Ectodermal cell (in vitro differentiated cells): ENCODE measurements at regions not wholly inside any gene's neighbourhood (a gene's known extent, or its start where the extent isn't known, plus 50 kb on each side); places are given as distances from the start of the nearest gene placed in this dataset.

ENCODE experiments used
- H3K27ac ChIP-seq: 2 replicates; pipeline ENCODE4 v1.7.0; 2013; ENCODE audit warnings: mild to moderate bottlenecking, low read depth, low read length; ENCODE audit not compliant: insufficient read depth, poor library complexity, severe bottlenecking
- H3K27me3 ChIP-seq: 2 replicates; pipeline ENCODE4 v1.7.0; 2013; ENCODE audit warnings: mild to moderate bottlenecking, low read length; ENCODE audit not compliant: insufficient read depth, control insufficient read depth, poor library complexity, severe bottlenecking
- H3K36me3 ChIP-seq: one replicate; pipeline ENCODE4 v1.7.0; 2013; ENCODE audit warnings: low read length; ENCODE audit not compliant: control insufficient read depth, insufficient read depth
- H3K4me1 ChIP-seq: one replicate; pipeline ENCODE4 v1.7.0; 2013; ENCODE audit warnings: low read length; ENCODE audit not compliant: control insufficient read depth, insufficient read depth
- H3K4me3 ChIP-seq: 2 replicates; pipeline ENCODE4 v1.7.0; 2013; ENCODE audit warnings: low read depth, low read length, control low read depth; ENCODE audit not compliant: insufficient read depth
- H3K9me3 ChIP-seq: 2 replicates; pipeline ENCODE4 v1.7.0; 2013; ENCODE audit warnings: mild to moderate bottlenecking, low read length, moderate library complexity; ENCODE audit not compliant: control insufficient read depth
- WGBS, 2 experiments: methylation state at CpG; one replicate each; pipeline ENCODE4 v1.1.7; 2013; ENCODE audit warnings: missing lambda C conversion rate in 2 of 2; 5-methylcytosine and 5-hydroxymethylcytosine counted together

DNA sequence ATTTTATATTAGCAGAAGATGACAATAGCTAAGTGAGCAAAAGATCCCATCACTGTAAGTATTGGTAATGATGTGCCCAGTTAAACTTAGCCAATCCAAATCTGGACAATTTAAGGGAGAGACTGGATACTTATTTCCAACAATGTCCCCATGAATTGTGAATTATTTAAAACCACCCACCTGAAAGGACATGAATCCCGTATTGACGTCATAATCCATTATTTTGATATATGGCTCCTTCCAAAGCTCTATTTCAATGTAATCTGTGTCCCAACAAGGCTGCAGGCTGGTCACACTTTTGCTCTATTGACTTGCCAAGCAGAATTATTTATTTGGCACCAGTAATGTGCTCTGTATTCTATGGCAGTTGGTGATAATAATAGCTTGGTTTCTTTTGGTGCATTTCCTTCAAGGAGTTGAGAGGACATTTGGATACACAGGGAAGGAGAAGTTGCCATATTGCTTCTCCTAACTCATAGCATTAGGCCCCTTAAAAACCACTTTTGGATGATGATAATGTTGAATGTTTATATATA lies 157.2 kb downstream of the NMUR2 start:
- no peaks in the 10 kb centered on the region for H3K4me1 ChIP-seq
- WGBS, 2 experiments = 91 to 95% methylated on average over 2 of the region's 2 CpGs
- H3K27me3 ChIP-seq = peaks cover 3% of the 10 kb centered on the region
- no peak overlapping the region for H3K27ac ChIP-seq
- no peaks in the 10 kb centered on the region for H3K9me3 ChIP-seq
- H3K4me3 ChIP-seq = no peak overlapping the region
- no peaks in the 10 kb centered on the region for H3K36me3 ChIP-seq

DNA sequence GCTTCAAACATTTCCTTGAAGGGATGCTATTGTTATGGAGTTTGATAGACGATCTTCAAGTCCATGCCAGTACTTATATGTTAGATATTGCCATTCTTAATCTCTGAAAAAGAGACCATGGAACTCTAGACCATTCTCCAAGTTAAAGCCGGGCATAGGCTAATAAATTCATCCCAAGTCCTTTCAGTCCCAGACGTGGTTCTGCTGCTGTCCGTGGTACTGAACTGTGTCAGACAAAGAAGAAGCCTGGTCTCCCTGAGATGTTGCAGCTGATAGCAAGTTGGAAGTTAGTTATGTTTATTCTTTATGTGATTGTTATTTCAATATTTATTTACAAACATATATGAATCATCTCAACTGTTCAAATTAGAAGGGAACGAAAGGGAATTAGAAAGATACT lies 158.7 kb downstream of the NMUR2 start:
- H3K27ac ChIP-seq = no peak overlapping the region
- no peaks in the 10 kb centered on the region for H3K36me3 ChIP-seq
- no peaks in the 10 kb centered on the region for H3K9me3 ChIP-seq
- WGBS, 2 experiments = 33 to 42% methylated on average over 4 to 5 of the region's 5 CpGs
- H3K4me1 ChIP-seq = no peaks in the 10 kb centered on the region
- H3K4me3 ChIP-seq = no peak overlapping the region
- peaks cover 3% of the 10 kb centered on the region for H3K27me3 ChIP-seq

- H3K4me3 ChIP-seq = no peak overlapping the region
- no peaks in the 10 kb centered on the region for H3K27me3 ChIP-seq
- H3K36me3 ChIP-seq = no peaks in the 10 kb centered on the region
- no peaks in the 10 kb centered on the region for H3K4me1 ChIP-seq
- WGBS, 2 experiments = 92 to 95% methylated on average over 2 of the region's 2 CpGs
- no peak overlapping the region for H3K27ac ChIP-seq
- no peaks in the 10 kb centered on the region for H3K9me3 ChIP-seq
These were observed 167.5 kb downstream of the NMUR2 start for GRCh38 chr5:152237531-152237930.

GRCh38 chr5:152226191-152226590 lies 178.9 kb downstream of the NMUR2 start:
- Histone ChIP-seq H3K9me3 (no peaks in the 10 kb centered on the region), H3K27ac (no peak overlapping the region), H3K4me1 (peaks cover 3% of the 10 kb centered on the region), H3K36me3 (no peaks in the 10 kb centered on the region), H3K27me3 (no peaks in the 10 kb centered on the region), H3K4me3 (no peak overlapping the region)
- 95 to 97% methylated on average over 6 of the region's 7 CpGs for WGBS, 2 experiments

GRCh38 chr5:152221721-152222629 lies 183.1 kb downstream of the NMUR2 start:
- H3K9me3 ChIP-seq = no peaks in the 10 kb centered on the region
- WGBS, 2 experiments = 96% methylated on average over 3 to 5 of the region's 5 CpGs
- H3K4me1 ChIP-seq = peaks cover 3% of the 10 kb centered on the region
- H3K4me3 ChIP-seq = no peak overlapping the region
- H3K27ac ChIP-seq = no peak overlapping the region
- no peaks in the 10 kb centered on the region for H3K36me3 ChIP-seq
- H3K27me3 ChIP-seq = no peaks in the 10 kb centered on the region

DNA sequence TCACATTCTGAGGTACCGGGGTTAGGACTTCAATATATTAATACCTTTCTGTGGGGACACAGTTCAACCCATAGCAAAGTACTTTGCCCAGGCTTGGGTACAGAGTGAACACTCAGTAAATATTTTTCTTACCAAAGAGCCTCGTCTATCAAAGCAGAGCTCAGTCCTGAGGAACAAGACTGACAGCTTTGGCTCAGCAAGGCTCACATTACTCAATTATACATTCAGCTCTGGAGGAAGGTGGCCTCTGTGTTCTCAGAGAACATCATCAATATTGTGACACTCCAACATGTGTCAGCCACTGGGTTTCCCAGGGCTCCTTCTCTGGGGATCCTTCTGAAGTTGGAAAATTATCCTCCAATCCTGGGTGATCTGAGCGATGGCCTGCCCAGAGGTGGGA lies 186.4 kb downstream of the NMUR2 start:
- H3K4me1 ChIP-seq = peaks cover 3% of the 10 kb centered on the region
- no peaks in the 10 kb centered on the region for H3K9me3 ChIP-seq
- no peaks in the 10 kb centered on the region for H3K27me3 ChIP-seq
- H3K36me3 ChIP-seq = no peaks in the 10 kb centered on the region
- no peak overlapping the region for H3K4me3 ChIP-seq
- no peak overlapping the region for H3K27ac ChIP-seq
- WGBS, 2 experiments = 86 to 90% methylated on average over 3 of the region's 3 CpGs

- 83 to 91% methylated on average over 1 of the region's 1 CpG for WGBS, 2 experiments
- H3K4me3 ChIP-seq = no peak overlapping the region
- no peak overlapping the region for H3K27ac ChIP-seq
- H3K4me1 ChIP-seq = no peaks in the 10 kb centered on the region
- H3K36me3 ChIP-seq = no peaks in the 10 kb centered on the region
- no peaks in the 10 kb centered on the region for H3K9me3 ChIP-seq
- H3K27me3 ChIP-seq = no peaks in the 10 kb centered on the region
These were observed 199.3 kb downstream of the NMUR2 start for GRCh38 chr5:152205804-152206203.

DNA sequence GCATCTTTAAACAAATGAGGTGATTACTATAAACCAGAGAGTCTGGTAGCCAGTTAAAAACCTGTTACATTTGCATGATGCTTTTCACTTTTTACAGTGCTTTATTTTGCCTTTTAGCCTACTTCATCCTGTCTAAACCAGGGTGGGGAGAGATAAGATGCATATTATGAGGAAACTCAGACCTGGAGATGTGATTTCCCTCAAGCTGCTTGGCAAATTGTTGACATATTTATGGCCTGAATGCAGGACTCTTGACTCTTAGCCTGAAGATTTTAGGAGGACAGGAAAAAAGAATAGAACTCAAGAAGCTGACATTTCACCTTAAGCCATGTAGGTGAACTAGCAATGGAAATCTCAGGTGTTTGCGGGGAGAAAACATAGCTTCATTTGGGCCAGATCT lies 202.8 kb downstream of the NMUR2 start:
- H3K27ac ChIP-seq = no peak overlapping the region
- no peaks in the 10 kb centered on the region for H3K4me1 ChIP-seq
- H3K27me3 ChIP-seq = no peaks in the 10 kb centered on the region
- no peaks in the 10 kb centered on the region for H3K9me3 ChIP-seq
- no peak overlapping the region for H3K4me3 ChIP-seq
- H3K36me3 ChIP-seq = no peaks in the 10 kb centered on the region
- WGBS, 2 experiments = 94 to 100% methylated on average over 1 of the region's 1 CpG

DNA sequence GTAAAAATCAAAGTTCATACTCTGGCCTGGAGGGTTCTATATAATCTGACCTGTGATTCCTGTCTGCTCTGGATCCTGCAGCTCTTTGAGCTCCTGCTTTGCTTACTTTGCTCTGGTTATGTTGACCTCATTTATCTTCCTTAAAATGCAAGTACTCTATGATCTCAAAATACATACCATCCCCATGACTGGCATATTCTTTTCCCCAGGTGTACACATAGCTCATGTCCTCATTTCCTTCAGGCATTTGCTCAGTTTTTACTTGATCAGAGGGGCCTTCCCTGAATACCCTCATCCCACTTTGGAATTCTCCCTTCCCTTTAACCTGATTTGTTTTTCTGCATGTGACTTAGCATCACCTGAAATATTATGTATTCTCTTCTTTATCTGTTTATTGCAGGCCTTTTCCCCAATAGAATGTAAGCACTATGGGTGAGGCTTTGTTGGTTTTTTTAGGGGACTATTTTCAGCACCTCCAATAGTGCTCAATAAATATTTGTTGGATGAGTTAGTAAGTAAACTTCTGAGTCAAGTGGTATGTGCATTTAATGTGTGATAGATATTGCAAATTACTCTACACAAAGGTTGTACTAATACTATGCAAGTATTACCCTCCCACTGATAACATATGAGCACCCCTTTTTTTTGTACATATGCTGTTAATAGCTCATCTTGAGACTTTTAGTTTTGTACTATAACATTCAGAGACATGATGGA lies 211.5 kb downstream of the NMUR2 start:
- Histone ChIP-seq H3K27me3 (no peaks in the 10 kb centered on the region), H3K4me3 (no peak overlapping the region), H3K27ac (no peak overlapping the region), H3K4me1 (no peaks in the 10 kb centered on the region), H3K9me3 (no peaks in the 10 kb centered on the region), H3K36me3 (no peaks in the 10 kb centered on the region)

DNA sequence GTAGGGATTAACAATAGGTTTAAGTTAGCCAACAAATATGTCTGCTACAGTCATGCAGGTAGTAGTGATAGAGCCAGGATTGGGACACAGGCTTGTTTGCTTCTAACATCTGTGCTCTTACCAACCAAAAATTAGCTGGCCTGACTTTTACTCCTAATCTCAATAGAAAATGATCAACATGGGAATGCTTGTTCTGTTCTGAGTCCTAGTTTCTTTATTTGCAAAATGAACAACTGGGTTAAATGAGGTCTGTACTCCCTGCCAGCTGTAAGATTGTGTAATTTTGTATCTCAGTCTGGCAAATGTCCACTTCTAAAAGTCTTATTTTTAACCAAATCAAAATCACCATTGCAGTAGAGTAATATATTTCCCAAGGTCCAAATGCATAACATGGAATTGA lies 216.8 kb downstream of the NMUR2 start:
- no peaks in the 10 kb centered on the region for H3K27me3 ChIP-seq
- H3K27ac ChIP-seq = no peak overlapping the region
- no peaks in the 10 kb centered on the region for H3K9me3 ChIP-seq
- H3K36me3 ChIP-seq = no peaks in the 10 kb centered on the region
- H3K4me3 ChIP-seq = no peak overlapping the region
- H3K4me1 ChIP-seq = no peaks in the 10 kb centered on the region
